ENCODE measurements at regions not wholly inside any gene's neighbourhood (a gene's known extent, or its start where the extent isn't known, plus 50 kb on each side); places are given as distances from the start of the nearest gene placed in this dataset.

- TF ChIP-seq, protein P1, sequence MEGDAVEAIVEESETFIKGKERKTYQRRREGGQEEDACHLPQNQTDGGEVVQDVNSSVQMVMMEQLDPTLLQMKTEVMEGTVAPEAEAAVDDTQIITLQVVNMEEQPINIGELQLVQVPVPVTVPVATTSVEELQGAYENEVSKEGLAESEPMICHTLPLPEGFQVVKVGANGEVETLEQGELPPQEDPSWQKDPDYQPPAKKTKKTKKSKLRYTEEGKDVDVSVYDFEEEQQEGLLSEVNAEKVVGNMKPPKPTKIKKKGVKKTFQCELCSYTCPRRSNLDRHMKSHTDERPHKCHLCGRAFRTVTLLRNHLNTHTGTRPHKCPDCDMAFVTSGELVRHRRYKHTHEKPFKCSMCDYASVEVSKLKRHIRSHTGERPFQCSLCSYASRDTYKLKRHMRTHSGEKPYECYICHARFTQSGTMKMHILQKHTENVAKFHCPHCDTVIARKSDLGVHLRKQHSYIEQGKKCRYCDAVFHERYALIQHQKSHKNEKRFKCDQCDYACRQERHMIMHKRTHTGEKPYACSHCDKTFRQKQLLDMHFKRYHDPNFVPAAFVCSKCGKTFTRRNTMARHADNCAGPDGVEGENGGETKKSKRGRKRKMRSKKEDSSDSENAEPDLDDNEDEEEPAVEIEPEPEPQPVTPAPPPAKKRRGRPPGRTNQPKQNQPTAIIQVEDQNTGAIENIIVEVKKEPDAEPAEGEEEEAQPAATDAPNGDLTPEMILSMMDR (IDR thresholded peaks at IDR 0.05; ENCODE audit: low read length) = no peak
- TF ChIP-seq EZH2 (IDR thresholded peaks at IDR 0.05; ENCODE audit: borderline replicate concordance, low read length) = no peak
These were observed 115.7 kb upstream of the RBMS1 start for GRCh38 chr2:160609346-160609745.
